ENCODE measurements at regions not wholly inside any gene's neighbourhood (a gene's known extent, or its start where the extent isn't known, plus 50 kb on each side); places are given as distances from the start of the nearest gene placed in this dataset.
"Not testable (repeated sequence)": the region's sequence is repeated elsewhere in the genome, so short reads cannot be mapped to it uniquely, and the experiment has no call there.

GRCh38 chr16:15236674-15237323 lies 141.3 kb downstream of the NPIPA5 start:
- TF ChIP-seq CTCF (IDR thresholded peaks at IDR 0.05; ENCODE audit: insufficient read depth, low read depth, low read length); EZH2 (IDR thresholded peaks at IDR 0.05; ENCODE audit: insufficient read depth, low read length): not testable (repeated sequence)

Data from astrocyte (in vitro differentiated cells and primary cell).